ENCODE measurements at regions not wholly inside any gene's neighbourhood (a gene's known extent, or its start where the extent isn't known, plus 50 kb on each side); places are given as distances from the start of the nearest gene placed in this dataset.
"Not testable (repeated sequence)": the region's sequence is repeated elsewhere in the genome, so short reads cannot be mapped to it uniquely, and the experiment has no call there.

- TF ChIP-seq CTCF (CRISPR knock-in tag; IDR thresholded peaks at IDR 0.05); ONECUT2 (CRISPR knock-in tag; IDR thresholded peaks at IDR 0.05); AGO2 (optimal IDR thresholded peaks at IDR 0.05; ENCODE audit: low read depth, low read length): not testable (repeated sequence)
Measured at GRCh38 chr1:243010719-243011118, 244.4 kb downstream of the CEP170 start.
